Duodenal mucosa (tissue), 2 donors: ENCODE measurements at regions not wholly inside any gene's neighbourhood (a gene's known extent, or its start where the extent isn't known, plus 50 kb on each side); places are given as distances from the start of the nearest gene placed in this dataset.
"Not testable (repeated sequence)": the region's sequence is repeated elsewhere in the genome, so short reads cannot be mapped to it uniquely, and the experiment has no call there.

Experiments used
- H3K27ac ChIP-seq: one replicate; pipeline ENCODE4 v1.7.0; 2013; ENCODE audit warnings: low read depth, low read length
- H3K27me3 ChIP-seq, 2 donors: one replicate each; pipeline ENCODE4 v1.7.0; 2013; ENCODE audit warnings: low read length in 2 of 2, control low read depth in 1 of 2; ENCODE audit not compliant: insufficient read depth in 2 of 2, control insufficient read depth in 1 of 2
- H3K36me3 ChIP-seq, 2 donors: one replicate each; pipeline ENCODE4 v1.7.0; 2013; ENCODE audit warnings: low read length in 2 of 2, control low read depth in 1 of 2; ENCODE audit not compliant: insufficient read depth in 2 of 2, control insufficient read depth in 1 of 2
- H3K4me1 ChIP-seq, 2 donors: one replicate each; pipeline ENCODE4 v1.7.0; 2013; ENCODE audit warnings: low read length in 2 of 2, control low read depth in 1 of 2; ENCODE audit not compliant: insufficient read depth in 2 of 2, control insufficient read depth in 1 of 2
- H3K4me3 ChIP-seq, 2 donors: one replicate each; pipeline ENCODE4 v1.7.0; 2013; ENCODE audit warnings: low read length in 2 of 2, low read depth in 1 of 2
- H3K9ac ChIP-seq, 2 donors: one replicate each; pipeline ENCODE4 v1.7.0; 2013; ENCODE audit warnings: low read length in 2 of 2, low read depth in 1 of 2
- H3K9me3 ChIP-seq, 2 donors: one replicate each; pipeline ENCODE4 v1.7.0; 2013; ENCODE audit warnings: low read length in 2 of 2, control low read depth in 1 of 2; ENCODE audit not compliant: control insufficient read depth in 1 of 2

DNA sequence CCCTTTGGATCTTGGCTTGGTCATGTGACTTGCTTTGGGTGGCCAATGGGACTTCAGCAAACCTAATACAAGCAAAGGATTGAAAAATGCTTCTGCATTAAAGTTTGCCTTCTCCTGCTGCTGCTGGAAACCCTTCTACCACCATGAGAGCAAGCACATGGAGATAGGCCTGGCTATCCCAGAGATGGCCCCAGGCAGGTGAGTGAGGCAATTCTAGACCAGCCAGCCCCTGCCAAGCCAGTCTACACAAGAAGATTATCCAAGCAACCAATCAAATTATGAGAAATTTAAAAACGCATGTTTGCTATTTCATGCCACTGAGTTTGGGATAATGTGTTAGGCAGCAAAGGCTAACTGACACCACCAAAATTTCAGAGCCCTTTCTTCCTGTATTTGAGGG, 274.3 kb downstream of the TFAP2C start:
- H3K27me3 ChIP-seq = no peaks in the 10 kb centered on the region
- no peaks in the 10 kb centered on the region for H3K36me3 ChIP-seq
- H3K9ac ChIP-seq = no peak overlapping the region
- H3K9me3 ChIP-seq = no peaks in the 10 kb centered on the region
- H3K4me3 ChIP-seq = no peak overlapping the region
- no peaks in the 10 kb centered on the region for H3K4me1 ChIP-seq
- no peak overlapping the region for H3K27ac ChIP-seq

- no peak overlapping the region for H3K9ac ChIP-seq
- H3K27ac ChIP-seq = no peak overlapping the region
- H3K9me3 ChIP-seq = no peaks in the 10 kb centered on the region
- H3K36me3 ChIP-seq = no peaks in the 10 kb centered on the region
- no peaks in the 10 kb centered on the region for H3K27me3 ChIP-seq
- H3K4me3 ChIP-seq = no peak overlapping the region
- H3K4me1 ChIP-seq = no peaks in the 10 kb centered on the region
Measured at GRCh38 chr20:56903858-56904257, 274.8 kb downstream of the TFAP2C start.

DNA sequence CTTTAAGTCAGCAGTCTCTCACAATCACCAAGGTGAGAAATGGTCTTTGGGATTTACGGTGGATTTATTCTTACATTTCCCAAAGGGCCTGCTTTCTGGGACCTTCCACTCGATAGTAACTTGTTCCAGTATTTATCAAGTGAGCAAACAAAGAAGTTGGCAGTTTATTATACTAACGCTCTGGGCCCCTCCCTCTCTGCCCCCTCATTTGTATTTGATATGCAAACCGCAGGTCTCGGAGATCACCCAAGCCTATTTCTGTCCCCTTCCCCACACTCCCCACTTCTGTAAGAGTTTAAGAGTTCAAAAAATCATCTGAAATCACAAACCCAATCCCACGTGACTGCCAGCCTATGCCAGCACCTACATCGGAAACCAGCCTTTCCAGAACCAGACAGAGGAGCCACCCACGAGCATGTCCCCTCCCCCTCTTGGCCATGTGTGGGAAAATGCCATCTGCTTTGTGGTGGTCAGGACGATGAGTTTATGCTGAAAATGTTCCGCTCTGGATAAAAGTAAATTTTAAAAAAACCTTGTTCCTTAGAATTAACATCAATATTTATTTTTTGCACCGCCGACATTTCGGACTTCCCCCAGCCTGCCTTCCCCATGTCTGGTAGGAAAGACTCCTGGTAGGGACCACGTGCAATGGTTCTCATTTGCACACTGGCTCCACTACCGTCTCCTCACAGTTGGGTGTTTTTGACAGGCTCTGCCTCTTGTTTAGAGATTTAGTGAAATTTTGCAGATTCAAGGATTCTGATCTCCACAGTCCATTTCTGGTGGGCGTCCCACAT, 281.0 kb downstream of the TFAP2C start:
- Histone ChIP-seq H3K36me3 (no peaks in the 10 kb centered on the region), H3K9me3 (no peaks in the 10 kb centered on the region), H3K27me3 (peaks cover 0 to 6% of the 10 kb centered on the region in 2 donors), H3K27ac (no peak overlapping the region), H3K4me3 (no peak overlapping the region), H3K9ac (no peak overlapping the region), H3K4me1 (no peaks in the 10 kb centered on the region)

DNA sequence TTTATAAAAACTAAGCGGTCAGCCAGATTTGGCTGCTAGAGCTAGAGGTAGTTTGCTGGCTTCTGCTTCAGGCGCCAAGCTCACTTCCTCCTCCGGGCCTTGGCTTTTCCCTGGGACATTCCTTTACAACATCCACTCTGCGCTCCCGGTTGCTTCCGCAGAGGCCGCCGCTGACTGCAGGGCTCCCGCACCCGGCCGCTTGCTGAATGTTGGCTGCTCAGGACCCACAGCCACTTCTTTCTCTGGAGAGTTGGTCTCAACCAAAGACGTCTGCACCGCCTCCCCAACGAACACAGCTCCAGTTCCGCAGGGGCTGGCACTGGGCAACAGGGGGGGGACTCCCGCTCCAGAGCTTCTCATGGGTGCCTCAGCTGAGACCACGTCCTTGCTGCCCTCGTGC, 282.8 kb downstream of the TFAP2C start:
- no peaks in the 10 kb centered on the region for H3K36me3 ChIP-seq
- H3K4me3 ChIP-seq = no peak overlapping the region
- no peak overlapping the region for H3K9ac ChIP-seq
- H3K9me3 ChIP-seq = no peaks in the 10 kb centered on the region
- H3K4me1 ChIP-seq = no peaks in the 10 kb centered on the region
- peaks cover 0 to 9% of the 10 kb centered on the region in 2 donors for H3K27me3 ChIP-seq
- no peak overlapping the region for H3K27ac ChIP-seq

DNA sequence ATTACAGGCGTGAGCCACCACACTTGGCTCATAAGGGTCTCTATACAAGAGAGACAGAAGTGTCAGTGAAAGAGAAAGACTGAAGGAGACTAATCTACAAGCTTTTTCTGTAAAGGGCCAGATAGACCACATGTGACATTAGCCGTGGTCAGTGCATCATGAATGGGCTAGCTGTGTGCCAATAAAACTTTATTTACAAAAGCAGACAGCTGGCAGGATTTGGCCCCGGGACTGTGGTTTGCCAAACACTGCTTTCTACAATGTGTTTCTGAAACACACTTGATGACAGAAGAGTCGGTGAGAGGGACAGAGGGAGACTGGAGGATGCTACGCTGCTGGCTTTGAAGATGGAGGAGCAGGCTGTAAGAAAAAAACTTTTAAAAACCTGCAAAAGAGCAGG, 285.4 kb downstream of the TFAP2C start:
- Histone ChIP-seq H3K9me3 (no peaks in the 10 kb centered on the region), H3K27me3 (peaks cover 0 to 9% of the 10 kb centered on the region in 2 donors), H3K27ac (no peak overlapping the region)

GRCh38 chr20:56916345-56916622, 287.2 kb downstream of the TFAP2C start:
- H3K9me3 ChIP-seq = no peaks in the 10 kb centered on the region
- no peaks in the 10 kb centered on the region for H3K36me3 ChIP-seq
- H3K27me3 ChIP-seq = peaks cover 0 to 9% of the 10 kb centered on the region in 2 donors
- no peak overlapping the region for H3K9ac ChIP-seq
- H3K27ac ChIP-seq = no peak overlapping the region
- no peaks in the 10 kb centered on the region for H3K4me1 ChIP-seq
- no peak overlapping the region for H3K4me3 ChIP-seq

More for the DNA sequence above, 285.4 kb downstream of the TFAP2C start:
- Histone ChIP-seq H3K4me1 (no peaks in the 10 kb centered on the region), H3K36me3 (no peaks in the 10 kb centered on the region), H3K9ac (no peak overlapping the region), H3K4me3 (no peak overlapping the region)

GRCh38 chr20:56920041-56920440, 290.9 kb downstream of the TFAP2C start:
- not testable (repeated sequence) for H3K4me3 ChIP-seq, H3K27ac ChIP-seq, H3K9ac ChIP-seq, H3K9me3 ChIP-seq, H3K36me3 ChIP-seq, H3K4me1 ChIP-seq
- peaks cover 13 to 19% of the 10 kb centered on the region in 2 donors for H3K27me3 ChIP-seq

DNA sequence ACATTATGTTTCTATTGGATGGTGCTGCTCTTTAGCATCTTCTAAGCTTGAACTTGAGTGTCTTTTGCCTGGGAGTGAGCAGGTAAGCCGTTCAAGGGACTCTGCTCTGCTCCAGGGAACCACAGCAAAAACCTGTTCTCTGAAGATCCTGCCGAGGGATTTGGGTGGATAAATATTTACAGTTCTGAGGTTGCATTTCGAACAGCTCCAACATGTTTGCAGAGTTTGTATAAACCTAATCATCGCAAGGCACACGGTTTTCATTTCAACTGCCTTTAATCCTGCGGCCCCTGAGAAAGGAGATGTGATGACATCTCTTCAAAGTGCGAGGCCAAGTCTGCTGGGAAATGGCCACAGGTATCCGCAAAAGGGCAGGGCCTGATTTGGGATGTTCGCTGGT, 293.4 kb downstream of the TFAP2C start:
- Histone ChIP-seq H3K27ac (no peak overlapping the region), H3K27me3 (peaks cover 32 to 40% of the 10 kb centered on the region in 2 donors)

GRCh38 chr20:56924292-56925081, 295.4 kb downstream of the TFAP2C start:
- Histone ChIP-seq H3K27ac (no peak overlapping the region), H3K27me3 (peaks cover 41 to 48% of the 10 kb centered on the region in 2 donors), H3K36me3 (no peaks in the 10 kb centered on the region), H3K4me3 (no peak overlapping the region), H3K4me1 (no peaks in the 10 kb centered on the region), H3K9me3 (no peaks in the 10 kb centered on the region), H3K9ac (no peak overlapping the region)

More for the DNA sequence above, 293.4 kb downstream of the TFAP2C start:
- Histone ChIP-seq H3K9ac (no peak overlapping the region), H3K9me3 (no peaks in the 10 kb centered on the region), H3K4me1 (no peaks in the 10 kb centered on the region), H3K36me3 (no peaks in the 10 kb centered on the region), H3K4me3 (no peak overlapping the region)

DNA sequence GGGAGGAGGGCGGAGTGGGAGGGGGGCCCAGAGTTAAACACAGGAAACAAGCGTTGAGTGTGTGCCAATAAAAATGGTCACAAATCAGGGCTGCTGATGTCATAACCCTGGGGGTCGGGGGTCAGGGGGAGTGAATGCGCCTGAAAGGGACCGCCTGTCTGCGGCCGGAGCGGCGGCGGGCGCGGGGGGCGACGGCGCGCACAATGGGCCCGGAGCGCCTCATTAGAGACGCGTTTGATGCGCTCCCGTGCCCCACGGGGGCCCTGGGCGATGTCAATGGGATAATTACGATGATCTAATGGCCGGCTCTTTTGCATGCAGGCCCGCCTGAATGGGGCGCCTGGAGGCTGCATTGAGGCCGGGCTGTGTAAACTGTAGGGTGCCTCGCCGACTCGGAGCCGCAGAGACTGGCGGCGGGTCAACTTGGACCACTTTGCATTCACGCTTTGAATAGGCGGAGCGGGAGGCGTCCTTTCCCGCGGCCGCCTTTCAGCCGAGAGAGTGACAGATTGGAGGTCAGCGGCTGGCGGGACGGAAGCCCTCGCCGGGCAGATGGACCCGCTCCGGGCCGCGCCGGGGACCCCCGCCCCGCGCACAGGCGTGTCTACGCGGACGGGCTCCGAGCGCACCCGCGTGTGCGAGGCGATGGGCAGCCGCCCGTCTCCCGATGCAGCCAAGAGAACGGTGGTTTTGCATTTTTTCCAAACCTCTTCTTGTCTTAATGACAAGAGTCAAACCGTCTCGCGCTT, 296.1 kb downstream of the TFAP2C start:
- no peaks in the 10 kb centered on the region for H3K9me3 ChIP-seq
- no peak overlapping the region for H3K9ac ChIP-seq
- H3K27me3 ChIP-seq = peaks cover 41 to 51% of the 10 kb centered on the region in 2 donors
- H3K4me3 ChIP-seq = no peak overlapping the region
- H3K27ac ChIP-seq = no peak overlapping the region
- H3K36me3 ChIP-seq = no peaks in the 10 kb centered on the region
- no peaks in the 10 kb centered on the region for H3K4me1 ChIP-seq
